Muscle layer of colon (tissue), 2 donors: ENCODE measurements at regions not wholly inside any gene's neighbourhood (a gene's known extent, or its start where the extent isn't known, plus 50 kb on each side); places are given as distances from the start of the nearest gene placed in this dataset.

Experiments
- H3K27ac ChIP-seq: one replicate; pipeline ENCODE4 v1.7.0; 2013; ENCODE audit warnings: low read depth, mild to moderate bottlenecking, low read length, moderate library complexity
- H3K27me3 ChIP-seq, 2 donors: one replicate each; pipeline ENCODE4 v1.7.0; 2013; ENCODE audit warnings: low read length in 2 of 2, mild to moderate bottlenecking in 2 of 2; ENCODE audit not compliant: insufficient read depth in 2 of 2, control insufficient read depth in 1 of 2
- H3K36me3 ChIP-seq: one replicate; pipeline ENCODE4 v1.7.0; 2013; ENCODE audit warnings: mild to moderate bottlenecking, low read length; ENCODE audit not compliant: insufficient read depth
- H3K4me1 ChIP-seq: one replicate; pipeline ENCODE4 v1.7.0; 2013; ENCODE audit warnings: mild to moderate bottlenecking, low read length; ENCODE audit not compliant: insufficient read depth
- H3K4me3 ChIP-seq, 2 donors: one replicate each; pipeline ENCODE4 v1.7.0; 2013; ENCODE audit warnings: low read length in 2 of 2, low read depth in 1 of 2, mild to moderate bottlenecking in 1 of 2, moderate library complexity in 1 of 2
- H3K9ac ChIP-seq: one replicate; pipeline ENCODE4 v1.7.0; 2013; ENCODE audit warnings: low read length
- H3K9me3 ChIP-seq: one replicate; pipeline ENCODE4 v1.7.0; 2013; ENCODE audit warnings: mild to moderate bottlenecking, low read length
- donor health status: abdominal sarcoma.
- donor health status: Adenocarcinoma of cecum.

DNA sequence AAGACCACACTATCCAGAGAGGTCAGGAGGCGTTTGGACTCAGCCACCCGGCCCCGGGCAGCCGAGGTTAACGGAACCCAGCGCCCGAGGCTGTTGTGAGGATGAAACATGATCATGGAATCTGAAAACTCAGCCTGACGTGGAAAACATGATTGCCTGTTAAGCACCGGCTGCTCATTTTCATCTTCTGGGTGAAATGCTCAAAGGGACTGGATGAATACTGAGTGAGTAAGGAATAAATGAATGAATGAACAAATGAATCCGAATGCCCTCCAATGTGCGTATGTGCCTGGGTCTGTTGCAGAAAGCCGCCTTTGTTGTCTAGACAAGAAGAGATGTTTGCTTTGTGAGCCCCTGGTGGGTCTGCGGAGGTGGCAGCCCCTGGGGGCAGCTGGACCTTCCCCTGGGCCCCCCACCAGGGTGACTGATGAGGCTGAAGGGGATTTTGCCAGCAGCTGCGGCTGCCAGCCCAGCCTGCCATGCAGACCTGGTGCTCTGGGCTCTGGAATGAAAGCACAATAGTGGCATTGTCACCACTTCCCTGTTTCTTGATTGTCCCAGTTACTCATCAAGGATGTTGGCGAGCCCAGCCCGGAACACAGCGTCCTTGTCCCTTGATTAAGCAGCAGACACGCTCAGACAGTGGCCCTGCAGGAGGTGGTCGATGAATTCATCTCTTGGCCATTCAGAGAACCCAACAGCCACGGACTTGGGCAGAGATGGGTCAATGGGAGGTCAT, 211.1 kb downstream of the ANKRD60 start:
- H3K4me3 ChIP-seq = no peak overlapping the region
- H3K9me3 ChIP-seq = no peaks in the 10 kb centered on the region
- H3K9ac ChIP-seq = no peak overlapping the region
- no peaks in the 10 kb centered on the region for H3K27me3 ChIP-seq
- peaks cover 5% of the 10 kb centered on the region for H3K4me1 ChIP-seq
- no peak overlapping the region for H3K27ac ChIP-seq
- H3K36me3 ChIP-seq = no peaks in the 10 kb centered on the region

DNA sequence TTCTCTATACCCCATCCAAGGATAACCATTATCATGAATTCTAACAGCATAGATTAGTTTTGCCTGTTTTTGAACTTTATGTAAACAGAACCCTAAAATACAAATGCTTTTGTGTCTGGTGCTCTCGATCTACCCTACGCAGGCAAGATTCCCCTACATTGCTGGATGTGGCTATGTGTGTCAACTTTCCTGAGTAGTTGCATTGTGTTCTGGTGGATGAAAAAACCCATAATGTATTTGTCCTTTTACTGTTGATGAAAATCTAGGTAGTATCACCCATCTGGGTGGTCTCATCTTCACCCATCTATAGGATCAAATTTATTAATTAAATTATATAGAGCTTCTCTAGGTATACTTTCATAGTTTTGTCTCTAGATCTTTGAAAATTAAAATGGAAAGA, 211.7 kb downstream of the ANKRD60 start:
- Histone ChIP-seq H3K27ac (no peak overlapping the region), H3K36me3 (no peaks in the 10 kb centered on the region), H3K9ac (no peak overlapping the region), H3K27me3 (no peaks in the 10 kb centered on the region), H3K4me1 (peaks cover 5% of the 10 kb centered on the region), H3K9me3 (no peaks in the 10 kb centered on the region), H3K4me3 (no peak overlapping the region)

DNA sequence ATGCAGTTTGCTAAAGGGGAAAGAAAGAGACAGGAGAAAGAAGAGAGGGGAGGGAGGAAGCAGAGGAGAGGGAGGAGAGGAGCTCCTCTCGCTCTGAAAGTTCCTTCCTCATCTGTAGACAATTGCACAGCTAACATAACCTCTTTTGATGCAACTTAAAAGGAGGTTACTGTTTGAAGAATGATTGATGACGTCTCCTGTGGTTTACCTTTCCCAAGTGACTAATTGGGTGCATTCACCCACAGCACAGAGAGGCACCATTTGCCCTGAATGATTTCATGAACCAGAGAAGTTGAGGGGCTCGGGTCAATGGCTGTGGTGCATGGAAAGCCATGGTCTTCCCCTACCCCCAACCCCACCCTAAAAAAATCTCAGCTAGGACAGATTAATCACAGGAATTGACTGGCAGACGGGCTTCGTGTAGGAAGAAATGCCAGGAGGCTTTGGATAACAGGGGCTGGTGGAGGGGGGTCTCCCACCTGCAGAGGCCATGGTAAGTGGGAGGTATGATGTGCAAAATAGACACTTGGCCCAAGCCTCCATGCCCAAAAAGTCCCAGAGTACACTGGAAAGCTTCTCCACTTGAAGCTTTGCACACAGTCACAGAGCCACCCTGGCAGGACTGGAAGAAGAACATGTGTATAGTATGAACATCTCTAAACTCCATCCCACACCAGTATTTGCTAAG, 213.7 kb downstream of the ANKRD60 start:
- Histone ChIP-seq H3K4me1 (no peaks in the 10 kb centered on the region), H3K27ac (no peak overlapping the region), H3K4me3 (no peak overlapping the region), H3K27me3 (no peaks in the 10 kb centered on the region), H3K9ac (no peak overlapping the region), H3K36me3 (no peaks in the 10 kb centered on the region), H3K9me3 (no peaks in the 10 kb centered on the region)

DNA sequence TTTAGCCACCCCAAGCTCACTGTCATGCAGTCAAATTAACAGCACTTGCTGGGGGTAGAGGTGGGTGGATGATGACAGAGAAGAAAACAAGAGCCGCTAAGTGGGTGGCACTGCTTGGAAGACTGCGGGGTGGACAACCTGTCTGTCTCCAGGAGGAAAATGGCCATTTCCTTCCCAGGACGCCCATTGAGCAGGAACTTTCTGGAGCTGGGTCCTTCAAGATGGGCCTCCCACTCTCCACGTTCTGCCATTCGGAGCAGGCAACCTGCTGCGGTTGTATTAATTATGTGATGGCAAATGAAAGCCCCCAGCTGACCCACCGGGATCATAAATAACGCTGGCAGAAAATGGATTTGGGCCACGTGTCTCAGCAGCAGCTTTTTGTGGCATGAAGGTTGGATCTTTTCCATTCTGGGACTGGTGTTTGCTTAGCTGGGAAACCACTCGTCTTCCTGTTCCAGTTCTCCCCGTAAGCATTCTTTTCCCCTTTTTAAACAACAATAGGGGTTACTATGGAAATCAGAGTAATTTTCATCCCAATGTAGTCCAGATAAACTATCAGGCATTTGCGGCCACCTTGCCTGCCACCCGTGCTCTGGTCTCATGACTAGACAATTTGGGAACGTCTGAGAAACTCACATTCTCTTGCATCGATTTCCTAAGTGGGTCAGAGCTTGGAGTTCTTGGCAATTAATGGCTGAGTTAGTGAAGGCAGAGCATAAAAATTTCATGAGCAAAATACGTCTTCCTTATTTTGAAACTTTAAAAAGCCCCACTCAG, 215.5 kb downstream of the ANKRD60 start:
- H3K9ac ChIP-seq = no peak overlapping the region
- H3K4me3 ChIP-seq = no peak overlapping the region
- H3K9me3 ChIP-seq = no peaks in the 10 kb centered on the region
- H3K36me3 ChIP-seq = no peaks in the 10 kb centered on the region
- no peaks in the 10 kb centered on the region for H3K27me3 ChIP-seq
- no peak overlapping the region for H3K27ac ChIP-seq
- no peaks in the 10 kb centered on the region for H3K4me1 ChIP-seq

DNA sequence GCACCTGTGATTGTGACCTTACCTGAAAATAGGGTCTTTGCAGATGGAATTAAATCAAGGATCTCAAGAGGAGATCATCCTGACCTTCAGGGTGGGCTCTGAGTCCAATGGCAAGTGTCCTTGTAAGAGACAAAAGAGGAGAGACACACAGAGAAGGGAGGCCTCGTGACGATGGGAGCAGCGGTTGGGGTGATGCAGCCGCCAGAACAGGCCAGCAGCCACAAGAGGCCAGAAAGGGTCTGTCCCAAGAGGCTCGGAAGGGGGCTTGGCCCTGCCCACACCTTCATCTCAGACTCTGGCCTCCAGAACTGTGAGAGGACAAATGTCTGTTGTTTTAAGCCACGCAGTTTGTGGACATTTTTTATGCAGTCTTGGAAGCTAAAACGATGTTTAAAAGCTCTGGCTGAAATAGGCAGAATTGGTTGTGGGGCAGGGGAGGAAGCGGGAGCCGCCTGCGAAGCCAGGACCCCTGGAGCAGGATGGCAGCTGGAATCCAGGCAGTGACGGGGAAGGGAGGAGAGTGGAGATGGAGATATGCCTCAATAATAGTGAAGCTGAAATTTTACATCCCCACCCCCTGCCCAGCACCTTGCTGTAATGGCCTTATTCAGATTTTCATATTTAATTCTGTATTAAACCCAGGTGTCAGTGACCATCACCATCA, 216.4 kb downstream of the ANKRD60 start:
- no peak overlapping the region for H3K4me3 ChIP-seq
- H3K27ac ChIP-seq = no peak overlapping the region
- H3K9me3 ChIP-seq = no peaks in the 10 kb centered on the region
- H3K36me3 ChIP-seq = no peaks in the 10 kb centered on the region
- no peaks in the 10 kb centered on the region for H3K27me3 ChIP-seq
- H3K4me1 ChIP-seq = no peaks in the 10 kb centered on the region
- no peak overlapping the region for H3K9ac ChIP-seq

DNA sequence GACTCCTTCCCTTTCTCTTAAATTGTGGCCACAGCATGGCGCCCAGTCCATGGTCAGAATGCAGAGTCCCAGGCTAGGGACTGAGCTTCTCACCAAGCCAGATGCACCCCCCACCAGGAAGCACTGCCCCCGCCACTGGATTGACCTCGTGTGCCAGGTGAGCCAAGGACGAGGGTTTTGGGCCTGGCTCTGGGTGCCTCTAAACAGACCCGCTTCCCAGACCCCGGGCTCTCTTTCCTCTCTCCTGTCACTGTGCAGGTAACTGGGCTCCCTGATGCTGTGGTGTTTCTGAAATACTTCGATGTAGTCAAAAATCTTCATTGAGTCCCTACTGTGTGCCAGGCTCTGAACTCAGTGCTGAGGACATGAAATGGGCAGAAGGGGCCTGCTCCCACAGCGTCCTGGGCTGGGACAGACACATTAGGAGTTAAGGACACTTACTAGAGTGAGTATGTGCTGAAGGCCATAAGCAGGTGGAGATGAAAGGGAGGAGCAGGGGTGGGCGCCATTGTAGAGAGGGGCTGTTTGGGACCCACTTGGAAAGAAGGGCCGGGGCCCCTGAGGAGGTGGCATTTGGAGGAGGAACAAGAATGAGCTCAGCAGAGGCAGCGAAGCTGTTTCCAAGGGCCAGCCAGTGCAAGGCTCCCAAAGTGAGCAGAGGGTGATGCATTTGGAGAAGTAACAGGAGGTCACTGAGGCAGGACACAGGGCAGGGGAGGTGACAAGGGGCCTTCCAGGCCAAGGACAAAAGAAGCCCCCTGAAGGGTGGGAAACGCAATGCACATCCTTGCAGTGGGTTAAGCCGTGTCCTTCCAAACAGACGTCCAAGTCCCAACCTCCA, 217.1 kb downstream of the ANKRD60 start:
- Histone ChIP-seq H3K27me3 (no peaks in the 10 kb centered on the region), H3K36me3 (no peaks in the 10 kb centered on the region)

DNA sequence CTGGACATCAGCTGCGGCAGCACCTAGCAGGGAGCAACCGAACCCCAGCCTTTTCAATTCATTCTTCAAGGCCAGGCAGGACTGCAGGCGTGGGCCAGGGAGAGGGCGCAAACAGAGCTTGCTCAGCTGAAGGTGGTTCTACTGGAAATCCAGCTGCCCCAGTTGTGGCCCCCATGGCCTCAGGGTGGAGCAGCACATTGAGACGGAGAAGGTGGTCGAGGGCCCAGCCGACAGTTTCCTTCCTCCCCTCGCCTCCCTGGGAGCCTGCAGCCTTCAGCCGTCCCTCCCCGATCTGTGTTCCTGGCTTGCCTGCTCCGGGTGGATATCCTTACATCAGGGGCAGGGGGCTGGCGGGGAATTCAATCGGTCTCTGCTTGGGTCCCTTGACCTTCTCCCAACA, 217.8 kb downstream of the ANKRD60 start:
- Histone ChIP-seq H3K4me3 (no peak overlapping the region), H3K27ac (no peak overlapping the region), H3K4me1 (no peaks in the 10 kb centered on the region), H3K27me3 (no peaks in the 10 kb centered on the region), H3K9me3 (no peaks in the 10 kb centered on the region), H3K36me3 (no peaks in the 10 kb centered on the region), H3K9ac (no peak overlapping the region)

More for the DNA sequence above, 217.1 kb downstream of the ANKRD60 start:
- Histone ChIP-seq H3K27ac (no peak overlapping the region), H3K9ac (no peak overlapping the region), H3K4me3 (no peak overlapping the region), H3K9me3 (no peaks in the 10 kb centered on the region), H3K4me1 (no peaks in the 10 kb centered on the region)

DNA sequence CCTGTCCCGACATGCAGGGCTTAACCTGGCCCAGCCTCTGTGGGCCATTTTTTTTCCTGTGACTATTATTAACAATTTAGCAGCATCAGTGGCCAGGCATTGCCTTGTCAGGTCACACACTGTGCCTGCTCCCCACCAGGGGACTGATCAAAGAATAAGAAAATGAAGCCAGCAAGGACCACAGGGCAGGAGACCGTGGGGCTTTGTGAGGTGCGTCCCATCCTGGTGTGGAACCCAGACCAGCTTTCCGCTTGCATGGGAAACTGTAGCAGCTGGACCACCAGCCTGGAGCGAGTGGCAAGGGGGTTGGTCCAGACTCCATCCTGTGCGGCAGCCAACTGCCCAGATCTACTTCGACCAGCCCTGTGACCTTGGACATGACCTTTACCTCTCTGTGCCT, 218.3 kb downstream of the ANKRD60 start:
- Histone ChIP-seq H3K27ac (no peak overlapping the region), H3K27me3 (no peaks in the 10 kb centered on the region), H3K4me3 (no peak overlapping the region), H3K9ac (no peak overlapping the region), H3K36me3 (no peaks in the 10 kb centered on the region), H3K4me1 (no peaks in the 10 kb centered on the region), H3K9me3 (no peaks in the 10 kb centered on the region)

DNA sequence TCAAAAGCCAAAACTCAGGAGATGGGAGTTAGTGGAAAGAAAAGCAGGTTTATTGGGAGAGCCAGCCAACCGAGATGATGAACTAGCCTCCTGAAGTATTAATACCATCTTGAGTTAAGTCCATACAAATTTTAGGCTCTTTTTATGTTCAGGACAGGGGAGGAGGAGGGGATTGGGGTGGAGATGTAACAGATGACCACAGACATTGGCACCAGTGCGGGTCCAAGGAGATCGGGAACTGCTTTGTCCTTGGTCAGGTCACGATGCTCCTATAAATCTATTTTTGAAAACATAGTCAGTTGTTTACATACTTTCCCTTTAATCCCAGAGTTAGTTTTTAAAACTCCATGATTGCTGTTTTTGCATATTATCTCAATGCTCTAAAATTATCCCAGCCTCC, 219.6 kb downstream of the ANKRD60 start:
- no peak overlapping the region for H3K9ac ChIP-seq
- no peak overlapping the region for H3K4me3 ChIP-seq
- no peak overlapping the region for H3K27ac ChIP-seq
- no peaks in the 10 kb centered on the region for H3K27me3 ChIP-seq
- H3K4me1 ChIP-seq = no peaks in the 10 kb centered on the region
- no peaks in the 10 kb centered on the region for H3K36me3 ChIP-seq
- no peaks in the 10 kb centered on the region for H3K9me3 ChIP-seq

DNA sequence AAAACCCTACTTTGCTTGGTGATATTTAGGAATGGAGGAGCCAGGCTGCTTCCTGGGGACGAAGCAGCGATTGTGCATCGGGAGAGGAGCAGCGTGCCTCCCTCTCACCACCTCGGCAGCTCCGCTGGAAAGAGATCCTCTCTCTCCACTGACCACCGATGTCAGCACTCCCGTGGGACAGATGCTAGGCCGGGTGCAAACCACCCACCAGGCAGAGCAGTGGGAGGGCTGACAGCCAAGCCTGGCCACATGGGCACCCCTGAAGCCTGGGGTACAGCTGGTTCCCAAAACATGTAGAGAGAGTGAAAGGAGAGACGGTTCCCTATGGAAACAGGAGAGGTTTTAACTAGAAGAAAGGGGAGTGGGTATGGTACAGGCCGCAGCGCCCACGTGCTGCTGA, 220.0 kb downstream of the ANKRD60 start:
- no peak overlapping the region for H3K4me3 ChIP-seq
- no peaks in the 10 kb centered on the region for H3K27me3 ChIP-seq
- H3K4me1 ChIP-seq = no peaks in the 10 kb centered on the region
- H3K27ac ChIP-seq = no peak overlapping the region
- H3K36me3 ChIP-seq = no peaks in the 10 kb centered on the region
- no peaks in the 10 kb centered on the region for H3K9me3 ChIP-seq
- no peak overlapping the region for H3K9ac ChIP-seq
